ENCODE measurements at regions not wholly inside any gene's neighbourhood (a gene's known extent, or its start where the extent isn't known, plus 50 kb on each side); places are given as distances from the start of the nearest gene placed in this dataset.

- Mint-ChIP-seq H3K27me3 (no peaks in the 10 kb centered on the region), H3K27ac (no peak overlapping the region), H3K36me3 (ENCODE audit: low read depth) (no peaks in the 10 kb centered on the region), H3K4me1 (no peaks in the 10 kb centered on the region), H3K4me3 (no peak overlapping the region), H3K9me3 (no peaks in the 10 kb centered on the region)
- ChIA-PET POLR2A (no interaction called here), CTCF (no interaction called here)
- DNase-seq, result no peak
Measured at GRCh38 chr9:27771803-27772545, 198.7 kb upstream of the C9orf72 start.

GRCh38 chr9:27784847-27785713 is 211.8 kb upstream of the C9orf72 start:
- POLR2A ChIA-PET, result no interaction called here
- H3K4me1 Mint-ChIP-seq, result peaks cover 11% of the 10 kb centered on the region
- CTCF ChIA-PET, result no interaction called here

GRCh38 chr9:27785714-27786100 is 212.4 kb upstream of the C9orf72 start:
- H3K4me1 Mint-ChIP-seq, result peaks cover 11% of the 10 kb centered on the region
- ChIA-PET CTCF (no interaction called here), POLR2A (no interaction called here)
- DNase-seq, result no peak
- no peaks in the 10 kb centered on the region for H3K36me3 Mint-ChIP-seq (ENCODE audit: low read depth)
- peaks cover 2% of the 10 kb centered on the region for H3K27me3 Mint-ChIP-seq
- H3K9me3 Mint-ChIP-seq, result peaks cover 11% of the 10 kb centered on the region
- H3K27ac Mint-ChIP-seq, result no peak overlapping the region
- H3K4me3 Mint-ChIP-seq, result no peak overlapping the region

More at GRCh38 chr9:27784847-27785713, 211.8 kb upstream of the C9orf72 start:
- peak; percentile 16 for DNase-seq
- Mint-ChIP-seq H3K4me3 (no peak overlapping the region), H3K27me3 (peaks cover 2% of the 10 kb centered on the region), H3K27ac (no peak overlapping the region), H3K9me3 (peaks cover 11% of the 10 kb centered on the region), H3K36me3 (ENCODE audit: low read depth) (no peaks in the 10 kb centered on the region)

- Mint-ChIP-seq H3K4me3 (no peak overlapping the region), H3K4me1 (peaks cover 11% of the 10 kb centered on the region), H3K36me3 (ENCODE audit: low read depth) (no peaks in the 10 kb centered on the region), H3K9me3 (peaks cover 7% of the 10 kb centered on the region), H3K27me3 (peaks cover 2% of the 10 kb centered on the region), H3K27ac (no peak overlapping the region)
- POLR2A ChIA-PET, result no interaction called here
- DNase-seq, result no peak
- CTCF ChIA-PET, result no interaction called here
Measured at GRCh38 chr9:27787891-27788290, 214.6 kb upstream of the C9orf72 start.

GRCh38 chr9:27791311-27791710 is 218.0 kb upstream of the C9orf72 start:
- Mint-ChIP-seq H3K36me3 (ENCODE audit: low read depth) (no peaks in the 10 kb centered on the region), H3K4me3 (no peak overlapping the region), H3K9me3 (peaks cover 2% of the 10 kb centered on the region), H3K27me3 (no peaks in the 10 kb centered on the region), H3K4me1 (no peaks in the 10 kb centered on the region), H3K27ac (no peak overlapping the region)
- no peak for DNase-seq
- ChIA-PET POLR2A (no interaction called here), CTCF (no interaction called here)

GRCh38 chr9:27792971-27793689 is 219.8 kb upstream of the C9orf72 start:
- Mint-ChIP-seq H3K4me1 (no peaks in the 10 kb centered on the region), H3K4me3 (no peak overlapping the region)

GRCh38 chr9:27799326-27799725 is 226.0 kb upstream of the C9orf72 start:
- no peaks in the 10 kb centered on the region for H3K27me3 Mint-ChIP-seq
- CTCF ChIA-PET, result interaction anchor here (0.6 kb wide), 1 partner anchor 211 kb away, joined by 3 read pairs; no protein-coding TSS in a partner anchor
- no peak for DNase-seq
- H3K4me3 Mint-ChIP-seq, result no peak overlapping the region
- POLR2A ChIA-PET, result no interaction called here
- no peaks in the 10 kb centered on the region for H3K9me3 Mint-ChIP-seq
- H3K27ac Mint-ChIP-seq, result no peak overlapping the region
- no peaks in the 10 kb centered on the region for H3K4me1 Mint-ChIP-seq
- H3K36me3 Mint-ChIP-seq (ENCODE audit: low read depth), result no peaks in the 10 kb centered on the region

More at GRCh38 chr9:27792971-27793689, 219.8 kb upstream of the C9orf72 start:
- ChIA-PET POLR2A (no interaction called here), CTCF (no interaction called here)
- H3K9me3 Mint-ChIP-seq, result peaks cover 2% of the 10 kb centered on the region
- no peaks in the 10 kb centered on the region for H3K36me3 Mint-ChIP-seq (ENCODE audit: low read depth)
- H3K27me3 Mint-ChIP-seq, result no peaks in the 10 kb centered on the region
- DNase-seq, result no peak
- no peak overlapping the region for H3K27ac Mint-ChIP-seq

- DNase-seq, result no peak
- no peak overlapping the region for H3K4me3 Mint-ChIP-seq
- POLR2A ChIA-PET, result no interaction called here
Measured at GRCh38 chr9:27800159-27800558, 226.9 kb upstream of the C9orf72 start.

GRCh38 chr9:27800692-27801370 is 227.6 kb upstream of the C9orf72 start:
- no peaks in the 10 kb centered on the region for H3K36me3 Mint-ChIP-seq (ENCODE audit: low read depth)
- no peak overlapping the region for H3K4me3 Mint-ChIP-seq
- H3K27me3 Mint-ChIP-seq, result no peaks in the 10 kb centered on the region
- H3K27ac Mint-ChIP-seq, result no peak overlapping the region
- H3K4me1 Mint-ChIP-seq, result no peaks in the 10 kb centered on the region
- ChIA-PET CTCF (no interaction called here), POLR2A (no interaction called here)
- H3K9me3 Mint-ChIP-seq, result no peaks in the 10 kb centered on the region
- no peak for DNase-seq

More at GRCh38 chr9:27800159-27800558, 226.9 kb upstream of the C9orf72 start:
- Mint-ChIP-seq H3K36me3 (ENCODE audit: low read depth) (no peaks in the 10 kb centered on the region), H3K4me1 (no peaks in the 10 kb centered on the region), H3K9me3 (no peaks in the 10 kb centered on the region), H3K27ac (no peak overlapping the region), H3K27me3 (no peaks in the 10 kb centered on the region)
- CTCF ChIA-PET, result no interaction called here

GRCh38 chr9:27801545-27801944 is 228.3 kb upstream of the C9orf72 start:
- Mint-ChIP-seq H3K27me3 (no peaks in the 10 kb centered on the region), H3K4me3 (no peak overlapping the region), H3K9me3 (no peaks in the 10 kb centered on the region), H3K27ac (no peak overlapping the region), H3K4me1 (no peaks in the 10 kb centered on the region), H3K36me3 (ENCODE audit: low read depth) (no peaks in the 10 kb centered on the region)
- ChIA-PET CTCF (no interaction called here), POLR2A (no interaction called here)
- no peak for DNase-seq

- DNase-seq, result no peak
- ChIA-PET CTCF (no interaction called here), POLR2A (no interaction called here)
- Mint-ChIP-seq H3K4me1 (no peaks in the 10 kb centered on the region), H3K4me3 (no peak overlapping the region), H3K36me3 (ENCODE audit: low read depth) (no peaks in the 10 kb centered on the region), H3K27ac (no peak overlapping the region), H3K27me3 (no peaks in the 10 kb centered on the region), H3K9me3 (no peaks in the 10 kb centered on the region)
Measured at GRCh38 chr9:27802418-27802817, 229.1 kb upstream of the C9orf72 start.

- POLR2A ChIA-PET, result no interaction called here
- no peaks in the 10 kb centered on the region for H3K4me1 Mint-ChIP-seq
- no peak overlapping the region for H3K4me3 Mint-ChIP-seq
- no peak overlapping the region for H3K27ac Mint-ChIP-seq
- no peaks in the 10 kb centered on the region for H3K9me3 Mint-ChIP-seq
- DNase-seq, result no peak
- no peaks in the 10 kb centered on the region for H3K36me3 Mint-ChIP-seq (ENCODE audit: low read depth)
- CTCF ChIA-PET, result no interaction called here
- H3K27me3 Mint-ChIP-seq, result no peaks in the 10 kb centered on the region
Measured at GRCh38 chr9:27808864-27809263, 235.6 kb upstream of the C9orf72 start.

- Mint-ChIP-seq H3K9me3 (no peaks in the 10 kb centered on the region), H3K36me3 (ENCODE audit: low read depth) (no peaks in the 10 kb centered on the region), H3K27ac (no peak overlapping the region), H3K4me3 (no peak overlapping the region), H3K27me3 (no peaks in the 10 kb centered on the region), H3K4me1 (no peaks in the 10 kb centered on the region)
- POLR2A ChIA-PET, result no interaction called here
- CTCF ChIA-PET, result no interaction called here
- no peak for DNase-seq
Measured at GRCh38 chr9:27817747-27818146, 244.5 kb upstream of the C9orf72 start.

Data from activated CD4-positive, alpha-beta memory T cell treated with anti-CD3 and anti-CD28 coated beads, Interleukin-2, amount 10 ng/mL, durations not matched to agents 7 days and 5 days (primary cell).